ENCODE measurements at regions not wholly inside any gene's neighbourhood (a gene's known extent, or its start where the extent isn't known, plus 50 kb on each side); places are given as distances from the start of the nearest gene placed in this dataset.
A peak's percentile ranks its signal among the peaks of the same experiment; 100 is the strongest.

DNA sequence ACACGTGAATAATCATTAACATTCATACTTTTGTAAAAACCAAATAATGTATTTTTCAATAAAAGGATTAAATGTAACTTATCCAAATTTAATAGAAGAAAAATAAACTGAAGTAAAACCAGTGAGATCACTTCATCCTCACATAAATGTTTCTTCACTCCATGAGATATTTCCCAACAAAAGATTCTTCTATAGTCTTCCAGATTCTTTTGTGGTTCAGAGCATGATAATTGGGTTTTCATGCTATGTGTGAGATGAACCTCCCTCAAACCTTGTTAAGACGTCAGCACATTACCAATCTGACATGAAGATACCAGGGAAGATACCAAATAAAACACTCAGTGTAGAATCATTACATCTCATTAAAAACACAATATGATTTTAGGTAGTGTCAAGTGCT is 62.9 kb upstream of the OXGR1 start:
- Histone ChIP-seq H3K36me3 (ENCODE audit: insufficient read depth, low read length) (no peaks in the 10 kb centered on the region), H3K9me3 (ENCODE audit: low read length) (no peaks in the 10 kb centered on the region), H3K27me3 (ENCODE audit: insufficient read depth, low read length) (no peaks in the 10 kb centered on the region), H3K4me3 (ENCODE audit: low read length) (no peak overlapping the region), H2AFZ (ENCODE audit: low read depth, low read length) (no peak overlapping the region), H3K4me1 (ENCODE audit: insufficient read depth, low read length) (no peaks in the 10 kb centered on the region)

DNA sequence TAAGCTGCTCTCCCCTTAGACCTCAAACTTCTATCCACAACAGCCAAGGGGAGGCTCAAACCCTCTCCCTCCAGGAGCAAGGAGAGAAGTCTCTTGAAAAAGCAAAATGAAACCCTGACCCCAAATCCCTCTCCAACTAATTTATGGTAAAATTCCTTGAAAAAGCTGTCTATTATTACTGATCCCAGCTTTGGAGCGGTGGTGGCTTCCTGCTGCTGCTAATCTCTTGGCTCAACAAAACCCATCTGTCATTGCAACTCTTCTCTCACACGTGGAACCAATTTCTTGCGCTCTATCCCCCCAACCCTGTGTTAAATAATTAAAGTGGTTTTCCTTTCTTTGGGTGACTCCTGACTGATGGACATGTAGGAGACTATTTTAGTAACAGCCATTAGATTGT is 64.1 kb upstream of the OXGR1 start:
- Histone ChIP-seq H3K4me3 (ENCODE audit: low read length) (no peak overlapping the region), H3K4me1 (ENCODE audit: insufficient read depth, low read length) (no peaks in the 10 kb centered on the region), H2AFZ (ENCODE audit: low read depth, low read length) (no peak overlapping the region), H3K9me3 (ENCODE audit: low read length) (no peaks in the 10 kb centered on the region), H3K27me3 (ENCODE audit: insufficient read depth, low read length) (no peaks in the 10 kb centered on the region), H3K36me3 (ENCODE audit: insufficient read depth, low read length) (no peaks in the 10 kb centered on the region)

DNA sequence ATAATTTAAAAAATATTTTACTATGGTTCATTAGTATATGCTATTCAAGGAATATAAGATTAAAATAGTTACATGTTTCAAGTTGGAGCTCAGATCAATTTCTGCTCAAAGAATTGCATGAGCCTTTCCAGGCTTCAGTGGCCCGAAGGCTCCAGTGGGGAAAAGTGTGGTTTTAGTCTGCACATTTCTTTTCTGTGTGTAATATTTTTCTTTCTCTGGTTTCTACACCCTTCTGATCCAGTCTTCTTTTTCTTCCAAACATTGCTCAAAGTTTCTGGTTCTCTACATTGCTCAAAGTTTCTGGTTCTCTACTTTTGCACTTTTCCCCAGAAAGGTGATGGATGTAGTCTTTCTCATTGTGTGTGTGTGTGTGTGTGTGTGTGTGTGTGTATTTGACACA is 64.7 kb upstream of the OXGR1 start:
- no peak overlapping the region for H2AFZ ChIP-seq (ENCODE audit: low read depth, low read length)
- no peaks in the 10 kb centered on the region for H3K36me3 ChIP-seq (ENCODE audit: insufficient read depth, low read length)
- H3K4me3 ChIP-seq (ENCODE audit: low read length): no peak overlapping the region
- H3K9me3 ChIP-seq (ENCODE audit: low read length): no peaks in the 10 kb centered on the region
- no peaks in the 10 kb centered on the region for H3K27me3 ChIP-seq (ENCODE audit: insufficient read depth, low read length)
- H3K4me1 ChIP-seq (ENCODE audit: insufficient read depth, low read length): no peaks in the 10 kb centered on the region

DNA sequence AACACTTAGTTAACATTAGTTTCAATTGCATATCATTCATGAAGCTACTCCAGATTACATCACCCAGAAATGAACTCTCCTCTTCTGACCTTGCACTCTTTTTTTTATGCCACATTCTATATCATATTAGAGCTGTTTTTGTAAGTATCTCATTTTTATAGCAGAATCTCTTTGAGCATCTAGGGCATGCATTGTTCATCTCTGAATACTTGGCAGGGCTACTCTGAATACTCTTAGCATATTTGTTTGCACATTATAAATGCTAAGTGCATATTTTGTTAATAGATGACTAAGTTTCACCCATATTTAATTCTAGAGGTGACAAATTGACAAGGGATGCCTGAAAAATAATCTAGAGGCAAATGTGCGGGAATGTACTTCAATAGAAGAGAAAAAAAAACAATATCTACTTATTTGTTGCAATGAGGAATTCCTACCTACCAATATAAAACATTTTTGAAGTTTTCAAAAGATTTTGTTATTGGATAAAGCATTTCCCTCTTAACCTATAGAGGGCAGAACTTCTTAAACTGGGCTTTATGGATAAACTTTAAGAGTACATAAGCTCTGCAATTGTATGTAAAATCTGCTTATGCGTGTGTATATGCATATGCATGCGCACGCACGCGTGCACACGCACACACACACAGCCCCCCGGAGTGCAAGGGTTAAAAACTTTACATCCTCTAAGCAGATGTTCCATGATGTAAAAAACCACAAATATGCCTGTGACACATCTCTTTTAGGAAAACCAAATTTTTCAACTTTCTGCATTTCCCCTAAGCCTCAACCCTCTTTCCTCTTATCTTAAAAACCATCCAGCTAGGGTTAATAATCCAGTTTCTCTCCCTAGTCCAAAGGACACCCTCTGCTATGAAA is 73.0 kb upstream of the OXGR1 start:
- Histone ChIP-seq H3K4me3 (ENCODE audit: low read length) (no peak overlapping the region), H3K36me3 (ENCODE audit: insufficient read depth, low read length) (no peaks in the 10 kb centered on the region)

GRCh38 chr13:97068151-97068550 is 73.9 kb upstream of the OXGR1 start:
- no peaks in the 10 kb centered on the region for H3K4me1 ChIP-seq (ENCODE audit: insufficient read depth, low read length)
- H3K9me3 ChIP-seq (ENCODE audit: low read length): no peaks in the 10 kb centered on the region
- H2AFZ ChIP-seq (ENCODE audit: low read depth, low read length): no peak overlapping the region
- no peaks in the 10 kb centered on the region for H3K27me3 ChIP-seq (ENCODE audit: insufficient read depth, low read length)
- no peaks in the 10 kb centered on the region for H3K36me3 ChIP-seq (ENCODE audit: insufficient read depth, low read length)
- H3K4me3 ChIP-seq (ENCODE audit: low read length): no peak overlapping the region

More for the DNA sequence above, 73.0 kb upstream of the OXGR1 start:
- Histone ChIP-seq H3K27me3 (ENCODE audit: insufficient read depth, low read length) (no peaks in the 10 kb centered on the region), H2AFZ (ENCODE audit: low read depth, low read length) (no peak overlapping the region), H3K4me1 (ENCODE audit: insufficient read depth, low read length) (no peaks in the 10 kb centered on the region), H3K9me3 (ENCODE audit: low read length) (no peaks in the 10 kb centered on the region)

DNA sequence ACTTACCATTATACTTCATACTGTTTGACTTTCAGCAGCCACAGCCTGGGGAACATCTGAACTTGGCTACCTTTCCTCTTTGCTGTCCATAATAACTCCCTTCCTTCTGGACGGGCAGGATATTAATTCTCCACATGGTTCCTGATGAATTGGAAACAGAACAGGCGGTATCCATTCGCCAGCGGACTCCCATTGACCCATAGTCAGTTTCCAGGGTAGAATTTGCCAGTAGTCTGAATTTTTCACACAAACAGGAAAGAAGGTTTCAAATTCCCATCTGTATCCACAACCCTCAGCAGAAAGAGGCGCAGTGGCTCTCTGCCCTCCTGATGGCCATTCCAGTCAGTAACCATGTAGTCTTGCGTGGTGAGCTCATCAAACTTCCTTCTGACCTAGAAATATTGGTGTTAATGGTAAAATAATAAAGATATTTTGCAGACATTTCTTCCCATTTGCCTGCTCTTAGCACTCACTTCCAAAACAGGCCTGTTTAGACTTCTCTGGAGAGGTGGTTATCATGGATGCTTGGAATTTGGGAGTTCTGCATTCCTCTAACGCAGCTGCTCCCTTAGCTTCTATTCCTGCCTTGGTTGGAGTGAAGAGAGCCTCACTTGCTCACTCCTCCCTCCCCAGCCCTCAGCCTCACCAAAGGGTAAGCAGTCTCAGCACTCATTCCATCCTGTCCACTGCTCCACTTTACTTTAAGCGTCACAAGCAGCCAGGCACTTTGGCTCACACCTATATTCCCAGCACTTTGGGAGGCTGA is 75.0 kb upstream of the OXGR1 start:
- H3K4me1 ChIP-seq (ENCODE audit: insufficient read depth, low read length): no peaks in the 10 kb centered on the region
- no peaks in the 10 kb centered on the region for H3K9me3 ChIP-seq (ENCODE audit: low read length)
- H3K27me3 ChIP-seq (ENCODE audit: insufficient read depth, low read length): no peaks in the 10 kb centered on the region
- H3K36me3 ChIP-seq (ENCODE audit: insufficient read depth, low read length): no peaks in the 10 kb centered on the region
- no peak overlapping the region for H3K4me3 ChIP-seq (ENCODE audit: low read length)
- no peak overlapping the region for H2AFZ ChIP-seq (ENCODE audit: low read depth, low read length)

- Histone ChIP-seq H3K36me3 (ENCODE audit: insufficient read depth, low read length) (no peaks in the 10 kb centered on the region), H3K27me3 (ENCODE audit: insufficient read depth, low read length) (no peaks in the 10 kb centered on the region), H3K4me1 (ENCODE audit: insufficient read depth, low read length) (no peaks in the 10 kb centered on the region), H2AFZ (ENCODE audit: low read depth, low read length) (no peak overlapping the region), H3K9me3 (ENCODE audit: low read length) (no peaks in the 10 kb centered on the region), H3K4me3 (ENCODE audit: low read length) (no peak overlapping the region)
Measured at GRCh38 chr13:97072297-97072696, 78.0 kb upstream of the OXGR1 start.

DNA sequence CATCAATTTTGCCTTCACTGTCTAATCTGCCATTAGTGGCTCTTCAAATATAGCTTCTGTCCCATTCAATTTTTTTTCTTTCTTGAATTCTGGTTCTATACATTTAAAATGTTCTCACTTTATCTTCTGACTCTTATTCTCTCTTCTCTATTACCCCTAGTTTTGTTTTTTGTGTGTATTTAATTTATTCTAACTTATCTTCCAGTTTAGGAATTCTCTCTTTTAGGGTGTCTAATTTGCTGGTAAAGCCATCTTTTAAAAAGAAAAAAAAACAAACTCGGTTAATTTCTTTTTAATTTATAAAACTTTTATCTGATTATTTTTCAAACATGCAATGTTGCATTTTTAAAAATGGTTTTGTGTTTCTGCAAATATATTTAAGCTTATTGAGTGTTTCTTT is 80.3 kb upstream of the OXGR1 start:
- H3K4me3 ChIP-seq (ENCODE audit: low read length): no peak overlapping the region

GRCh38 chr13:97076898-97077297 is 82.6 kb upstream of the OXGR1 start:
- H3K9me3 ChIP-seq (ENCODE audit: low read length): no peaks in the 10 kb centered on the region
- H3K4me1 ChIP-seq (ENCODE audit: insufficient read depth, low read length): no peaks in the 10 kb centered on the region
- no peaks in the 10 kb centered on the region for H3K27me3 ChIP-seq (ENCODE audit: insufficient read depth, low read length)
- no peak overlapping the region for H2AFZ ChIP-seq (ENCODE audit: low read depth, low read length)
- H3K36me3 ChIP-seq (ENCODE audit: insufficient read depth, low read length): no peaks in the 10 kb centered on the region
- H3K4me3 ChIP-seq (ENCODE audit: low read length): peak overlapping the region; percentile 36

More for the DNA sequence above, 80.3 kb upstream of the OXGR1 start:
- Histone ChIP-seq H3K9me3 (ENCODE audit: low read length) (no peaks in the 10 kb centered on the region), H2AFZ (ENCODE audit: low read depth, low read length) (no peak overlapping the region), H3K4me1 (ENCODE audit: insufficient read depth, low read length) (no peaks in the 10 kb centered on the region), H3K36me3 (ENCODE audit: insufficient read depth, low read length) (no peaks in the 10 kb centered on the region), H3K27me3 (ENCODE audit: insufficient read depth, low read length) (no peaks in the 10 kb centered on the region)

DNA sequence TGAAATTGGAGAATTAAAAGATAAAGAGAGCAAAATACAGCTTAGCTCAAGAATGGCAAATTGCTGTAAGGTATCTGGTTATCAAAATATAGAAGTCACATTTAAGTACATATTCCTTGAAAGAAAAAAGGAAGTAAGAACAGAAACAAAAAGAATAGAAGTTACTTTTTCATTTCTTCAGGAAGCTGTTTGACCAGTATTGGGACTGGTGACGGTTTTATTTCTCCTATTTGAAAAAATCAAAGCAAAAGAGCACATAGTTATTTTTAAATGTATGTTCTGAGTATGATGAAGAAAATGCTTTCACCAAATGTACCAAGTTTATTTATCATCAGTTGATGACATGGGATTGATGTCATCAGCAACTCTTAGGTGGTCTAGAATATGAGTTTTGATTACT is 83.1 kb upstream of the OXGR1 start:
- Histone ChIP-seq H3K4me3 (ENCODE audit: low read length) (peak overlapping the region; percentile 36), H2AFZ (ENCODE audit: low read depth, low read length) (no peak overlapping the region), H3K4me1 (ENCODE audit: insufficient read depth, low read length) (no peaks in the 10 kb centered on the region)

GRCh38 chr13:97079726-97080125 is 85.5 kb upstream of the OXGR1 start:
- Histone ChIP-seq H3K4me3 (ENCODE audit: low read length) (no peak overlapping the region), H3K4me1 (ENCODE audit: insufficient read depth, low read length) (no peaks in the 10 kb centered on the region), H3K9me3 (ENCODE audit: low read length) (no peaks in the 10 kb centered on the region), H3K36me3 (ENCODE audit: insufficient read depth, low read length) (no peaks in the 10 kb centered on the region), H3K27me3 (ENCODE audit: insufficient read depth, low read length) (no peaks in the 10 kb centered on the region), H2AFZ (ENCODE audit: low read depth, low read length) (no peak overlapping the region)

More for the DNA sequence above, 83.1 kb upstream of the OXGR1 start:
- H3K27me3 ChIP-seq (ENCODE audit: insufficient read depth, low read length): no peaks in the 10 kb centered on the region
- H3K9me3 ChIP-seq (ENCODE audit: low read length): no peaks in the 10 kb centered on the region
- no peaks in the 10 kb centered on the region for H3K36me3 ChIP-seq (ENCODE audit: insufficient read depth, low read length)

DNA sequence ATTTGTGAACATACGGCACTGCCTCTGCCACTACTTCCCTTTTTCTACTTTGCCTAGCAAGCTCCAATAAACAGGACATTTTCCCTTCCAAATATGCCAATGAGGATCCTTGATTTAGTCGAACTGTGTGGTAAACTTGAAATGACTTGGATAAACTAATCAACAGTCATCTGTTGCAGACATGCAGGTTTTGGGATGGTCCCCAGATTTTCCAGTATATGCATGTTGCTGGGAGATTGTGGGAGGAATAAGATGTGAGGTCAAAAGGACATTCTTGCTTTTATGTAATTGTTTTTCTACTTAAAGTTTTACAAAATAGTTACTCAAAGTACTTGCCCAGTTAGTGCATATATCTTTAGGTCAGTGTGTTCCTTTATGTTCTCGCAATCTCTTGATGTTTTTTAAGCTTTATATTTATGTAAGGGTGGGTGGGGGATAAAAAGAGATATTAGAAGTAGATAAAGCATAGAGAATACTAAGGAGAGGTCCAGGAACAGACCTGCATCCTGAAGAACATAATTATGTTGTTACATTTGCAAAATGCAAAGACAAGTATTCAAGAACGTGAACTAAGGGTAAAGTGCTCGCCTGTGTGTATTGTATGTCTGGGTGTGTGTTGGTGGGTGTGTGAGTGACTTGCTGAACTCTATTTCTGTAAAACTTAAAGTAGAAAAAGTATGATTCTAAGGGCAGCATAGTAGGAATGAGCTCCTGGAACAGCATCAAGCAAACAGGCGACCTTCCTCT is 88.4 kb upstream of the OXGR1 start:
- no peaks in the 10 kb centered on the region for H3K4me1 ChIP-seq (ENCODE audit: insufficient read depth, low read length)
- no peaks in the 10 kb centered on the region for H3K9me3 ChIP-seq (ENCODE audit: low read length)
- H3K36me3 ChIP-seq (ENCODE audit: insufficient read depth, low read length): no peaks in the 10 kb centered on the region

DNA sequence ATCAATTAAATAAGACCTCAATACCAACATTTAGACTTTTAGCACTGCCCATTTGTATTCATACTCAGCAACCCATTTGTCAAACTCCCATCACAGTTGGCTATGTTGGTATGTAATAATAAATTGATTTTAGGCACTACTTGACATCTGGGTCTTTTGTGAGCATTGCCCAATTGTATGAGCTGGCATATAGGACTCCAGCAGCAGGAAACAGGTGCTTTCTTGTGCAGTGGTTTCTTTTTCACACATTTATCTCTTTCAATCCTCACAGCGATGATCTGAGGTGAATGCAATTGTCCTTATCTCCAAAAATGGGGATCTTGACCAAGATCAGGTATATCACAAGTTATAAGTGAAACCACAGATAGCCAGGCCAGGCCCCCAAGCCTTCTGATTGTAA is 96.9 kb upstream of the OXGR1 start:
- no peak overlapping the region for H3K4me3 ChIP-seq (ENCODE audit: low read length)
- no peaks in the 10 kb centered on the region for H3K27me3 ChIP-seq (ENCODE audit: insufficient read depth, low read length)
- no peaks in the 10 kb centered on the region for H3K9me3 ChIP-seq (ENCODE audit: low read length)
- H3K4me1 ChIP-seq (ENCODE audit: insufficient read depth, low read length): no peaks in the 10 kb centered on the region
- no peaks in the 10 kb centered on the region for H3K36me3 ChIP-seq (ENCODE audit: insufficient read depth, low read length)
- H2AFZ ChIP-seq (ENCODE audit: low read depth, low read length): no peak overlapping the region

More for the DNA sequence above, 88.4 kb upstream of the OXGR1 start:
- no peaks in the 10 kb centered on the region for H3K27me3 ChIP-seq (ENCODE audit: insufficient read depth, low read length)
- no peak overlapping the region for H2AFZ ChIP-seq (ENCODE audit: low read depth, low read length)
- H3K4me3 ChIP-seq (ENCODE audit: low read length): no peak overlapping the region
